COLO829 (cell line): ENCODE measurements at regions not wholly inside any gene's neighbourhood (a gene's known extent, or its start where the extent isn't known, plus 50 kb on each side); places are given as distances from the start of the nearest gene placed in this dataset.
"Not testable (repeated sequence)": the region's sequence is repeated elsewhere in the genome, so short reads cannot be mapped to it uniquely, and the experiment has no call there.

Source experiments
- DNase-seq: peaks from one replicate; pipeline ENCODE4 v3.0.0; 2012; ENCODE audit warnings: low spot score

- no peak for DNase-seq
Measured at GRCh38 chr16:63496282-63496681, 1460.0 kb upstream of the CDH8 start.

GRCh38 chr16:63488955-63489354, 1452.7 kb upstream of the CDH8 start:
- DNase-seq, result no peak

- DNase-seq, result no peak
Measured at GRCh38 chr16:63481060-63481459, 1444.8 kb upstream of the CDH8 start.

DNA sequence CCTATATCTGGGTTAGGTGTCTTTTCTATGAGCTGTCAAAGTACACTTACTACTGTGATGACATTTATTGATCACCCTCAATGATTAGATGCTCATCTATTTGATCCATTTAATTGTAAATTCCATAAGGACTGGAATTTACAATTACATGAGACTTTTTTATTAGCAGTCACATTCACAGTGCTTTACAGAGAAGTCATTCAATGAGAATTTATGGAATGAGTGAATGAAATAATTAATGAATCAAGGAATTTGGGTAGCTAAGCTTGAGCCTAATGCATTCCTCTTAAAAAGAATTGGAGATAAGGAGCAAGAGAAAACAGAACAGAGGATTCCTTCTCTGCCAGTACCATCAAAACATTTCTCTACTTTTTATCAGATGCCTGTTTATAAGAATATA, 1437.5 kb upstream of the CDH8 start:
- no peak for DNase-seq

DNA sequence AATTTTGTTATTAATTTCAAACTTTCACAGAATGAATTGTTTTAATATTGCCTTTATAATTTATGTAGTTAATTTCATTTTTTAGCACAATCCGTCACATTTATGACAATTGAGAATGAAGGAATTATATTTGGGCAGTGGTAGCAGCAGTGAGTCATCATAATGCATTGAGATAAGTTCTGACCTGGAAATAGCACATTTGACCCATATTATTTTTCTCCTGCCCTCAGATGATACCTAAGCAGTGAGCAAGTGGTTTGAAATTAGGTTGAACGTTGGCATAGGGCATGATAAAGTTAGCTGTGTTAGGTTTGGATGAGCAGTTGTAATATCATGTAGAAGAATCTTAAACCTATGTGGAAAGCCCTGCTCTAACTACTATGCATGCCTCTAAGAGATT, 1431.3 kb upstream of the CDH8 start:
- DNase-seq, result no peak

DNA sequence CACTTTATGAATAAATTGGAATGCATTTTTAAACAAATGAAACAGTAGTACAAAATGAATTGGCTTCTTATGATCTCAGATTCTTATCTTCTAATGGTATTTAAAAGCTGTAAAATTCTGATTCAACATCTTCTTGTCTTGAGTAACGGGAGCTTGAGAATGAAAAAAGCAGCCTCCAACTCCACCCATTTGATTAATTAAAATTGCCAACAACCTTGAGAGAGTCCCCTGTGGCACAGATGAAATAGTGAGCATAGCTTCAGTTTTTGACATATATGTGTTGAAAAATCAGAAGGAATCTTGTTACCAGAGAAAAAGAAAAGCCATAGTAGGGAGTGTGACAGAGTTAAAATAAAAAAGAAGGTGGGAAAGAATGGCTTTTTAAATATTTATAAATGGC, 1426.1 kb upstream of the CDH8 start:
- DNase-seq, result no peak

DNA sequence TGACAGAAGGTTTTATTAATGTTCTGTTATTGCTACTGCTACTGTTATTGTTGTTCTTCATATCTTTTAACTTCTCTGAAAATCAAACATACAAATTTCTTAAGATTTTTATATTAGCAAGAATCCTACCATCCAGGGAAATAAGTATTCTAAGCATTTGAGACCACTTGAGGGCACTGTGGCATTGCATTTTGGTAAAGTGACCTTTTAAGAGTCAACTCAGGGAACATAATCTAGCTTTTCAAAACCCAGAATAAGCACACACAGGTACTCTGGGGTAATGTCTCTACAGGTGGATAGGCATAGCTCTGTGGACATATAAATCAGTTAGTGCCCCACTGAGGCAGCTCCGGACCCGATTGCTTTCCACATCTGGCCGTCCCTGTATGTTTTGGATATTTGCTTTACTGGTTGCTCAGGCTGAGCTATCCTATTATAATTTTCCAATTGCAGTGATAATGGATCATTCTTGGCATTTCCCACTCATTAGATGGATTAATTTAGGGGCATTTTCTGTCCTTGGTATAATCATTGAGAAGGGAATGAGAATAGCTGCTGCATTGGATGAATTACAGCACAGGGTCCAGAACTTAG, 1425.1 kb upstream of the CDH8 start:
- DNase-seq, result no peak

DNA sequence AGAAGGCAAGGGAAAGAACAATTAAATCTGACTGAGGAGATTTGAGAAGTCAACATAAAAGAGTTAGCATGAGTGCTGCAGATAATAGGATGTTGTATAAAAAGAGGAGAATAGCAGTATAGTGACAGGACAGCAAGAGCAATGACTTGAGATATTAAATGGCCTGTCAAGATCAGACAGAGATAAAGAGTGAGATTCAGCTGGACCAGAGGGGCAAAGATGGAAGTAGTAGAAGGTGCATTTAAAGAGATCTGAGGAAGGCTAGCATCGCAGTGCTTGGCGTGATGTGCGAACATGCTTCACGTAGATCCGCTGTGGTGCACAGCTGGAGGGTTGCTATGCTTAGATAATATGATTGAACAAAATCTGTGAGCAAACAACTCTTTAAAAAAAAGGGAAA, 1422.6 kb upstream of the CDH8 start:
- DNase-seq, result no peak

- DNase-seq, result no peak
Measured at GRCh38 chr16:63457869-63458268, 1421.6 kb upstream of the CDH8 start.

- DNase-seq, result no peak
Measured at GRCh38 chr16:63453261-63453660, 1417.0 kb upstream of the CDH8 start.

- DNase-seq, result no peak
Measured at GRCh38 chr16:63447121-63447520, 1410.9 kb upstream of the CDH8 start.

DNA sequence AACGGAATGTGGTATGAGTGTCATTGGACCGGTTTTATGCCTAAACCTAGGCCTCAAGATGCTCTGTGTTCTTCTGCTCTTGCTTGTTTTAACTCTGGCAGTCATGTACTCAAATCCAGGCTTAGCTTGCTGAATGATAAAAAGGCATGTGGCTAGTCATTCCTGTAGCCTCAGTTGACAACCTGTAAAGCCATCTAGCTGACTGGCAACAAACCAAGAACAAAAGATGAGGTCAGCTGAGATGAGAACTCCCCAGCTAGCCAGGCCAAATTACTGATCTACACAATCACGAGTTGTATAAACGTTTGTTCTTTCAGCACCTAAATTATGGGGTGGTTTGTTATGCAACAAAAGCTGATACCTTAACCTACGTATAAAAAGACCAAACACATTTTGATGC, 1406.0 kb upstream of the CDH8 start:
- no peak for DNase-seq

DNA sequence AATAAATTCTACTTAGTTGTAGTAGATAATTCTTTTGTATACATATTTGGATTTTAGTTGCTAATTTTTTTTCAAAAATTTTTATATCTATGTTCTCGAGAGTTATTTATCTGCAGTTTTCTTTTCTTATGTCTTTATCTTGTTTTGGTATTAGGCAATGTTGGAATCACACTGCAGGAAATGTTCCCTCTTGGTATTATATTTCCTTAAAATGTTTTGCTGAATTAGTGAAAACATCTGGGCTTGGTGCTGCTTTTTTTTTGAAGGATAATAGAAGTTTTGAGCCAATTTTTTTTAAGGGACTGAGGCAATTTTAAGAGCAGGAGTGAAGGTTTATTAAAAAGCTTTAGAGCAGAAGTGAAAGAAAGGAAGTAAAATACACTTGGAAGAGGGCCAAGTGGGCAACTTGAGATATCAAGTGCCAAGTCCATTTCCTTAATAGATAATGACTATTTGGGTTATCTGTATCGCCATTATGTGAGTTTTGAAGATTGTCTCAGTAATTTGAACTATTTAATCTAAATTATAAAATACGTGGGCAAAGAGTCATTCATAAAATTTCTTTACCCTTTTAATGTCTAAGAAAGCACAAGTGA, 1390.1 kb upstream of the CDH8 start:
- DNase-seq, result no peak

GRCh38 chr16:63422715-63423114, 1386.5 kb upstream of the CDH8 start:
- DNase-seq, result no peak

DNA sequence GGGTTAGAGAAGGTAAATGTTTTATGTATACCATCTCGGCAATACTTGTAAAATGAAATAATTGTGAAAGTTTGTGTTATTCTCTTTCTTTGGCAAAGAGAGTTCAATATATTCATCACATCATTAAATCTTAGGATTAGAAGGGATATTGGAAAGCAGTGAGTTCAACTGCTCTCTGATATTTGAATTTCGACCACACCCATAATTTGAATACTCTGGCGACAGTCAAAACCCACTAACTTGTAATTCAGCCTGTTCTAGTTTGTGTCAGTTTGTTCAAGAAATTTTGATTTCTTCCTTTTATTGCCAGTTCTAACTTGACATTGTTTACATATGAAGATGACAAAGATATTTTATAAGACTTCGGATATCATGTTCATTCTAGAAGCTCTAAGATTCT, 1380.5 kb upstream of the CDH8 start:
- no peak for DNase-seq

DNA sequence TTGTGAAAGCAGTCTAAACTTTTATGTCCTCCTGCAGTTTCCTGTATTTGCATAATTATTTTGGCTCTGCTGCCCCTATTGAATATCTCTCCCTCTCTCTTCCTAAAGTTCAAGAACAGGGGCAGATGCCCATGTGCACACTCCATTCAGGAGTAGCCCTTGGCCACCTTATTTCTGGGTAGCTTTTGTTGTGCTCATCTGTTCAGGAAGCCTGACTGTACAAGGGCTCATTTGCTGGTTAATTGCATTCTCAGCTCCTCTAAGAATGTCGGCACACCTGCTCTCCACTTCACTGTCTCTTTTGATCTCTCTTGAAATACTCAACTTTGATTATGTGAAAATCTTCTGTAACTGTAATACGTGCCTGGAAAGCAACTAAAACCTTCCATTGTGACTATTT, 1378.8 kb upstream of the CDH8 start:
- no peak for DNase-seq

DNA sequence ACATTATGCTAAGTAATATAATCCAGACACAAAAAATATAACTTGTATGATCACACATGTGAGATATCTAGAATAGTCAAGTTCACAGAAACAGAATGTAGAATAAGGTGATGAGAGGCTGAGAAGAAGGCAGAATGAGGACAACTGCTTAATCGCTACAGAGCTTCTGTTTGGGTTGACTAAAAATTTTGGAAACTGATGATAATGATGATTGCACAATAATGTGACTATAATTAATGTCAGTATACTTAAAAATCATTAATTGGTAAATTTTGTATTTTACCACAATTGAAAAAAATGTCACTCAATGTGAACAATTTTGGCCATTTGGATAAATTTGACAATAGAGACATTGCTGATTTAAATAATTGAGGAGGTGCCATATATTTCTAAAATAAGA, 1374.4 kb upstream of the CDH8 start:
- no peak for DNase-seq

DNA sequence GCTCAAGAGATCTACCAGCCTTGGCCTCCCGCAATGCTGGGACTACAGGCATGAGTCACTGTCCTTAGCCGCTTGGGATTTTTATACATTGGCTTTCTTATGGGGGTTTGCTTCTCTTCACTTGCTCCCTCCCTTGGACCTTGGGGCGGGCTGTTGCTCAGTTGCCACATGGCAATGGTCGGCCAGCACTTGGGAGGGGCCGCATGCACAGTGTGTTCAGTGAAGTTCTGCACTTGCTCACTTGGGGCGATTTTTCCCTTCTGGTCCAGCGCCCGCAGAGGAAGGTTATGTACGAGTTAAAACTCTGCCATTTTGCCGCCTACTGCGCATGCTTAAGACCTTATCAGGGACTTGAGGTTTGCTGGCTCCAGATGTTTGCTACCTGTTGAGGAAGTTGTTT, 1367.6 kb upstream of the CDH8 start:
- no peak for DNase-seq

DNA sequence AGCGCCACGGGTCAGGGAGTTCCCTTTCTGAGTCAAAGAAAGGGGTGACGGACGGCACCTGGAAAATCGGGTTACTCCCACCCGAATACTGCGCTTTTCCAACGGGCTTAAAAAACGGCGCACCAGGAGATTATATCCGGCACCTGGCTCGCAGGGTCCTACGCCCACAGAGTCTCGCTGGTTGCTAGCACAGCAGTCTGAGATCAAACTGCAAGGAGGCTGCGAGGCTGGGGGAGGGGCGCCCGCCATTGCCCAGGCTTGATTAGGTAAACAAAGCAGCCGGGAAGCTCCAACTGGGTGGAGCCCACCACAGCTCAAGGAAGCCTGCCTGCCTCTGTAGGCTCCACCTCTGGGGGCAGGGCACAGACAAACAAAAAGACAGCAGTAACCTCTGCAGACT, 1352.0 kb upstream of the CDH8 start:
- not testable (repeated sequence) for DNase-seq

DNA sequence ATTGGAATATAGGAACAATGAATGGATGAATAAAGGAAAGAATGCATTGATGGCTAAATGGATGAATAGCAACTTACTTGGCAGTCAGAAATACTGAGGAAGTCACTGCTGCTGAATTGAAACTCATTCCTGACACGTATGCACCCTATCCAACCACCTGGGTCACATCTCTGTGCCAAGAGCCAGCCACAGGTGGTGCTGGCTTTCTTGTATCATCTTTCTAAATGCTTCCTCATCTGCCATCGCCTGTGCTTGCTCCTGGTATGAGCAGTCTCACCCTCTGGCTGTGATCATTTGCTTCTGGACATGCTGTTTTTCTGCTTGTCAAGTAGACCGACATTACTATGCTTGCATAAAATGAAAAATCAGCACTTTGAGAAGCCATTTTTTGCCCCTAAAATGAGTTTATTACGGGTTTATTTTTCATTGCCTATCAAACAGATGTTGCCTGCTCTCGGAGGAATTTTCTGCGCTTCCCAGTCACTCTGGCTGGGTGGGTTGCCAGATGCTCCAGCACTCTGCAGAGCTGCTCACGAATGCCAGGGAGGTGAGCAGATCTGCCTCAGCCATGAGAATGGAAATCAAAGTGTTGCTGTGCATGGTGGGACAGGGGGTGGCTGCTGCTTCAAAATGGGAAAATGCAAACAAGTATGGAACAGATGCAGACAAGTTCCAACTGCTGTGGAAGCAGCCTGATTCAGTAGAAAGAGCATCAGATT, 1349.6 kb upstream of the CDH8 start:
- DNase-seq, result no peak

GRCh38 chr16:63373744-63374143, 1337.5 kb upstream of the CDH8 start:
- DNase-seq, result no peak

GRCh38 chr16:63372815-63373214, 1336.6 kb upstream of the CDH8 start:
- DNase-seq, result no peak

DNA sequence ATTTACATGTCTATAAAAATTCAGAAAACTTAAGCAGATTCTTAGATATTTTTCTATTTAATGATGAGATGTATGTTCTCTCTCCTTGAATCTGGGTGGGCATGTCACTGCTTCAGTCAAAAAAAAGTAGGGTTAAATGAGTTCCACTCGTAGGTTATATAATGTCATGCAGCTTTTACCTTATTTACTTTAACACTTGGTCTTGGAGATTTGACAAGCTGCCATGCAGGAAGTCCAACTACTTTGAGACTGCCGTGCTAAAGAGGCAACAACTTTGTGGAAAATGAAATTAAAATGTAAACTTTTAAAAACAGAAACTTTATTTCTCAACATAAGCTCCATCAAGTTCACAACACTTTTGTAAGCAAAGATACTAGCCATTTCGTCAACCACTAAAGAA, 1336.0 kb upstream of the CDH8 start:
- no peak for DNase-seq
